Calu3 (cell line): ENCODE measurements at regions not wholly inside any gene's neighbourhood (a gene's known extent, or its start where the extent isn't known, plus 50 kb on each side); places are given as distances from the start of the nearest gene placed in this dataset.
"Not testable (repeated sequence)": the region's sequence is repeated elsewhere in the genome, so short reads cannot be mapped to it uniquely, and the experiment has no call there.

Experiments used
- BruUV-seq: library from RNA; stranded (reverse); fragments of 400-500 nt; replicated peaks from 2 replicates; lab custom pipeline; 2021; lab: Mats Ljungman, UMichigan
- CTCF ChIA-PET: fragments of 300-600 bp; sonication (Branson Sonifier 250); formaldehyde crosslinking; loops from one replicate; lab custom pipeline; 2022; ENCODE audit warnings: antibody characterized with exemption; lab: Charles Lee
- DNase-seq: peaks from one replicate; pipeline ENCODE4 v3.0.0; 2022
- H3K27ac Mint-ChIP-seq: one replicate; pipeline ENCODE4 v1.8.0; 2022; ENCODE audit warnings: mixed read lengths; ENCODE audit not compliant: unreplicated experiment
- H3K27me3 Mint-ChIP-seq: one replicate; pipeline ENCODE4 v1.8.0; 2022; ENCODE audit warnings: mixed read lengths; ENCODE audit not compliant: unreplicated experiment
- H3K36me3 Mint-ChIP-seq: one replicate; pipeline ENCODE4 v1.8.0; 2022; ENCODE audit warnings: mild to moderate bottlenecking, moderate library complexity, mixed read lengths; ENCODE audit not compliant: insufficient read depth, unreplicated experiment
- H3K4me1 Mint-ChIP-seq: one replicate; pipeline ENCODE4 v1.8.0; 2022; ENCODE audit warnings: mild to moderate bottlenecking, low read depth, mixed read lengths; ENCODE audit not compliant: unreplicated experiment
- H3K4me3 Mint-ChIP-seq: one replicate; pipeline ENCODE4 v1.8.0; 2022; ENCODE audit warnings: mild to moderate bottlenecking, low read depth, moderate library complexity, mixed read lengths; ENCODE audit not compliant: unreplicated experiment
- H3K9me3 Mint-ChIP-seq: one replicate; pipeline ENCODE4 v1.8.0; 2022; ENCODE audit warnings: low read depth, mixed read lengths; ENCODE audit not compliant: unreplicated experiment
- CTCF ChIP-seq: fragments of 200-600 bp; IDR thresholded peaks from one replicate; pipeline ENCODE4 v1.8.0; 2022; ENCODE audit warnings: antibody characterized with exemption; ENCODE audit not compliant: unreplicated experiment
- intact Hi-C: fragments of 100-400 bp; cut with micrococcal nuclease; formaldehyde crosslinking; loops from one replicate; pipeline ENCODE4 v1.10.0; 2022; ENCODE audit not compliant: unreplicated experiment

GRCh38 chr3:106440672-106441071 is 571.9 kb upstream of the CBLB start:
- DNase-seq: peak; percentile 3
- CTCF ChIA-PET: no interaction called here
- Mint-ChIP-seq H3K36me3 (no peaks in the 10 kb centered on the region), H3K27ac (no peak overlapping the region), H3K4me1 (peaks cover 9% of the 10 kb centered on the region), H3K27me3 (no peaks in the 10 kb centered on the region), H3K4me3 (no peak overlapping the region), H3K9me3 (no peaks in the 10 kb centered on the region)
- no TSS peak for BruUV-seq
- intact Hi-C loops: loop anchor here (5.0 kb wide), 1 partner anchor 103 kb away; no protein-coding TSS in a partner anchor
- no peak for TF ChIP-seq CTCF

- DNase-seq: no peak
- Mint-ChIP-seq H3K27ac (no peak overlapping the region), H3K27me3 (no peaks in the 10 kb centered on the region), H3K4me1 (no peaks in the 10 kb centered on the region), H3K36me3 (no peaks in the 10 kb centered on the region), H3K9me3 (peaks cover 8% of the 10 kb centered on the region), H3K4me3 (no peak overlapping the region)
- intact Hi-C loops: no loop called here
- TF ChIP-seq CTCF: no peak
- no TSS peak for BruUV-seq
- CTCF ChIA-PET: no interaction called here
Measured at GRCh38 chr3:106446271-106446670, 577.5 kb upstream of the CBLB start.

- intact Hi-C loops: no loop called here
- CTCF ChIA-PET: no interaction called here
- no peaks in the 10 kb centered on the region for H3K27me3 Mint-ChIP-seq
- no peaks in the 10 kb centered on the region for H3K4me1 Mint-ChIP-seq
- no TSS peak for BruUV-seq
- no peak for TF ChIP-seq CTCF
- no peak for DNase-seq
- H3K27ac Mint-ChIP-seq: no peak overlapping the region
- H3K9me3 Mint-ChIP-seq: peaks cover 8% of the 10 kb centered on the region
- H3K36me3 Mint-ChIP-seq: no peaks in the 10 kb centered on the region
- H3K4me3 Mint-ChIP-seq: no peak overlapping the region
Measured at GRCh38 chr3:106447723-106448301, 579.0 kb upstream of the CBLB start.

DNA sequence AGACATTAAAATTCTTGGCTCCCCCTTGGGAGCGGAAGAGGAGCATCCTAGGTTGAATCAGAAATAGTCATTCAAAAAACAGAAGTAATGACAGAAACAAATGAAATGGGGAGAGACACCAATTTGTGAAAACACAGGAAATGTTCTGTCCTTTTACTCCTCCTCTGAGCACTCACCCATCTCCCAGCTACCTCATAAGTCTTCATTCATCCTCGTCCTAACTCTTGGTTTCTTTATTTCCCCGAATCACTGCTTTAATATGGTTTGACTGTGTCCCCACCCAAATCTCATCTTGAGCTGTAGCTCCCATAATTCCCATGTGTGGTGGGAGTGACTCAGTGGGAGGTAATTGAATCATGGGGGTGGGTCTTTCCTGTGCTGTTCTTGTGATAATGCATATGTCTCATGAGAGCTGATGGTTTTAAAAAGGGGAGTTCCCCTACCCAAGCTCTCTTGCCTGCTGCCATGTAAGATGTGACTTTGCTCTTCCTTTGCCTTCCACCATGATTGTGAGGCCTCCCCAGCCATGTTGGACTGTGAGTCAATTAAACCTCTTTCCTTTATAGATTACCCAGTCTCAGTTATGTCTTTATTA is 579.7 kb upstream of the CBLB start:
- H3K4me3 Mint-ChIP-seq, H3K9me3 Mint-ChIP-seq, H3K36me3 Mint-ChIP-seq, BruUV-seq, H3K27me3 Mint-ChIP-seq, CTCF ChIA-PET, H3K27ac Mint-ChIP-seq, DNase-seq, H3K4me1 Mint-ChIP-seq, intact Hi-C loops: not testable (repeated sequence)

GRCh38 chr3:106452096-106452495 is 583.3 kb upstream of the CBLB start:
- Mint-ChIP-seq H3K36me3 (no peaks in the 10 kb centered on the region), H3K9me3 (peaks cover 8% of the 10 kb centered on the region), H3K27ac (no peak overlapping the region), H3K27me3 (no peaks in the 10 kb centered on the region), H3K4me3 (no peak overlapping the region), H3K4me1 (no peaks in the 10 kb centered on the region)
- BruUV-seq: no TSS peak
- intact Hi-C loops: no loop called here
- CTCF ChIA-PET: no interaction called here
- no peak for TF ChIP-seq CTCF
- no peak for DNase-seq
